ENCODE measurements at regions not wholly inside any gene's neighbourhood (a gene's known extent, or its start where the extent isn't known, plus 50 kb on each side); places are given as distances from the start of the nearest gene placed in this dataset.
A peak's percentile ranks its signal among the peaks of the same experiment; 100 is the strongest.
"Not testable (repeated sequence)": the region's sequence is repeated elsewhere in the genome, so short reads cannot be mapped to it uniquely, and the experiment has no call there.

DNA sequence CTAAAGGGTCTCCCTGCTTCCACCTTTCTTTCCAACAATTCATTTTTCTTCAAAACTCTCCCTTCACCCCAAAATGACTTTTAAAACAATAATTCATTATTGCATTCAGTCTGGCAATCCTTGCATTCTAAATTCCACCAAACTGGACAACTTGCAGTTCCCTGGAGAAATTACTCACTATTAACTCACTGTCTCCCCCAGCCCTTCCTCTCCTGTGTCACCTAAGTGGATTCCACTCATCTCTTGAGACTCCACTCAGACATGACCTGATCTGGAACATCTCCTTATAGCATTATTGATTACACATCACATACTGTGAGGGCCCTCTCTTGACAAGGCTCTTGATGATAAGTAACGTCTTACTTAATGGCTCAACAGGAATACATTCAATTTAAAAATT lies 257.1 kb downstream of the BRINP2 start:
- no peak for DNase-seq
- in situ Hi-C loops (cut with HindIII; ENCODE audit: low pct_ligation_motif_present, low pct_unique_long_range_greater_than_20kb, low sequenced_read_pairs): no loop called here

GRCh38 chr1:177426497-177426896 lies 255.7 kb downstream of the BRINP2 start:
- DNase-seq: no peak
- in situ Hi-C loops (cut with HindIII; ENCODE audit: low pct_ligation_motif_present, low pct_unique_long_range_greater_than_20kb, low sequenced_read_pairs): no loop called here

DNA sequence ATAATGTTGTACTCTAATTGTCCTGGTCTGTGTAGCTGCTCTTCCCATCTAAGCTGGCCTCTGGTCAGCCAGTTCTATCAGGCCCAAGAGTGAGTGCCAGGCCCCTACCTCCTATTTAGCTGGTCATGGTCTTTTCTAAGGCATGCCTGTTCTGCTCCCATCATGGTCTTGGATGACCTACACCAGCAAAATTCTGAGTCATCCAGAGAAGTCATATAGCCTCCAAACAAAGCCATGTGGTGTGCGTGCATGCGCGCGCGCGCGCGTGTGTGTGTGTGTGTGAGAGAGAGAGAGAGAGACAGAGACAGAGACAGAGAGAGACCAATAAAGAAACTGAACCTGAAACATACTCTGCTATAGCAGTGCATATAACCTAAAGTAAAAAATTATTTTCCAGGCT lies 254.4 kb downstream of the BRINP2 start:
- in situ Hi-C loops (cut with HindIII; ENCODE audit: low pct_ligation_motif_present, low pct_unique_long_range_greater_than_20kb, low sequenced_read_pairs): no loop called here
- DNase-seq: no peak

GRCh38 chr1:177424744-177425143 lies 254.0 kb downstream of the BRINP2 start:
- in situ Hi-C loops (cut with HindIII; ENCODE audit: low pct_ligation_motif_present, low pct_unique_long_range_greater_than_20kb, low sequenced_read_pairs): no loop called here
- no peak for DNase-seq

DNA sequence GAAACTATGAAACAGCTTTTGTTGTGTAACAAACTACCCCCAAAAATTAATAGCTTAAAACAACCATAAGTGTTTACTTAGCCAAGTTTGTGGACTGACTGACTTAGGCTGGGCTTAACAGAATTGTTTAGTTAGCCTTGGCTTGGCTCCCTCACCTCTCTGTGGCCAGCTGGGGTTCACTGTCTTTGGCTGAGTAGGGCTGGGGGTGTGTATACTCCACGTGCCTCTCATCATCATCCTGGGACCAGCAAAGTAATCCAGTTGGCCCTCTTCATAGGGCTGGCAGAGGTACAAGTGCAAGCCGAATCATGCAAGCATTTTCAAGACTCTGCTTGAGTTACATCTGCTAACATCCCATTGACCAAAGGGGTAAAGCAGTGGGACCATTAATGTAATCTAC lies 252.3 kb downstream of the BRINP2 start:
- no peak for DNase-seq
- in situ Hi-C loops (cut with HindIII; ENCODE audit: low pct_ligation_motif_present, low pct_unique_long_range_greater_than_20kb, low sequenced_read_pairs): no loop called here

- DNase-seq: no peak
- in situ Hi-C loops (cut with HindIII; ENCODE audit: low pct_ligation_motif_present, low pct_unique_long_range_greater_than_20kb, low sequenced_read_pairs): no loop called here
Measured at GRCh38 chr1:177413982-177414596, 243.3 kb downstream of the BRINP2 start.

GRCh38 chr1:177411381-177411780 lies 240.6 kb downstream of the BRINP2 start:
- in situ Hi-C loops (cut with HindIII; ENCODE audit: low pct_ligation_motif_present, low pct_unique_long_range_greater_than_20kb, low sequenced_read_pairs): no loop called here
- no peak for DNase-seq

- DNase-seq: no peak
- in situ Hi-C loops (cut with HindIII; ENCODE audit: low pct_ligation_motif_present, low pct_unique_long_range_greater_than_20kb, low sequenced_read_pairs): no loop called here
Measured at GRCh38 chr1:177410179-177410766, 239.5 kb downstream of the BRINP2 start.

DNA sequence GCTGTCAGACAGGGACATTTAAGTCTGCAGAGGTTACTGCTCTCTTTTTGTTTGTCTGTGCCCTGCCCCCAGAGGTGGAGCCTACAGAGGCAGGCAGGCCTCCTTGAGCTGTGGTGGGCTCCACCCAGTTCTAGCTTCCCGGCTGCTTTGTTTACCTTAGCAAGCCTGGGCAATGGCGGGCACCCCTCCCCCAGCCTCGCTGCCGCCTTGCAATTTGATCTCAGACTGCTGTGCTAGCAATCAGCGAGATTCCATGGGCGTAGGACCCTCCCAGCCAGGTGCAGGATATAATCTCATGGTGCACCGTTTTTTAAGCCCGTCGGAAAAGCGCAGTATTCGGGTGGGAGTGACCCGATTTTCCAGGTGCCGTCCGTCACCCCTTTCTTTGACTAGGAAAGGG lies 235.6 kb downstream of the BRINP2 start:
- in situ Hi-C loops (cut with HindIII; ENCODE audit: low pct_ligation_motif_present, low pct_unique_long_range_greater_than_20kb, low sequenced_read_pairs); DNase-seq: not testable (repeated sequence)

DNA sequence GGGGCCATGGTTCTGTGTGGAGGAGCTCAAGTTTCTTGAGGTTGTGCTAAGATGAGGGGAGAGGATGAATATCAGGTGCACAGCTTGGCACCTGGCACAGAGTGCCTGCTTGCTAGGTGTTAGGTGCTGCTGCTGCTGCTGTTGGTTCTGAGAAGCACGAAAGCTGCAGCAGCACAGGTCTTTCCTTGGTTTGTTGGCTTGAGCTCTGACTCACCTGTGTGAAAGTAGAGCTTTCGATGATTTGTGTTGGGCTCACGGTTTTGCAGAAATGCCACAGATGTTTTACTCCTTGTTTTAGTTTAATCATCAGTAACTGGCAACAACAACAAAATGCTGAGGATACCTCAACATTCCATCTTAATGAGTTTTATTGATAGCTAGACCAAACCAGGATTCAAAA lies 221.6 kb downstream of the BRINP2 start:
- in situ Hi-C loops (cut with HindIII; ENCODE audit: low pct_ligation_motif_present, low pct_unique_long_range_greater_than_20kb, low sequenced_read_pairs): no loop called here

DNA sequence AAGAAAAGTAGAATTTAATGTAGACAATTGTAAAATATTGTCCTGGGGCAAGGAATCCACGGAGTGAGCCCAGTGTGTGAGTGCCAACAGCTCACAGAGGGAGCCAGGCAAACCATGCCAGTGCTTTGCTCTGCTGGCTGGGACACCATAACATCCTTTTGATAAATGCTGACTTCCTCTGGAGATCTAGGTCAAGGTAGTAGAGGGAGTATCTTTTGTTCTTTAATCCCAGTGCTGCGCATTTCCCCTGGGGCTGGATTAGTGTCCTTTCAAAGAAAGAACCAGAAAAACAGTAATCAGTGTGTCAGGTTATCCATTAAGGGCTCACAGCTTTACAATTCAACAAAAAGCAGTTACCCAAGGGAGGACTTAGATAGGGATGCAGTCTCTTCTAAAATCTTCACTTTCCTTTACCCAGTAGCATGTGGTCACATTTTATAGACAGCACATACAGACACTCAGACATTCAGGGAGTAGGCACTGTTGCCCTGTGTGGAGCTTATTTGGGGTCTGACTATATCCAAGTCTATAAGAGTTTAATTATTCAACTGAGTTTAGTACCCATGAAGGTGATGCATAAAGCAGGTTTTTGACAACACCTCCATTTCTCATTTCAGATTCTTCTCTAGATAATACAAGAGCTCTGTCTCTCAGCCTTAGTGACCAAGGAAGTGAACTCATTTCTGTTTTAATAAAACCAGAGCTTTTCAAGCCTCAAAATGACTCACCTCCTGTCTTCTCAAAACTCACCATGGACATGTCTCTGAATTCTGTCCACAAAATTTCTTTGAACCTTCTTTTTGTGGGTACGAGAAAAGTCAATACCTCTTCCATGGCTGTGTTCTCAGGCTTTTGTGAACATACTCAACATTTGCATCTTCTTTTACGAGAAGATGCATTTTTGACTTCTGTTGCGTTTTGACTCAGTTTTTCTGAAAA lies 215.3 kb downstream of the BRINP2 start:
- DNase-seq: no peak
- in situ Hi-C loops (cut with HindIII; ENCODE audit: low pct_ligation_motif_present, low pct_unique_long_range_greater_than_20kb, low sequenced_read_pairs): no loop called here

More for the DNA sequence above, 221.6 kb downstream of the BRINP2 start:
- no peak for DNase-seq

DNA sequence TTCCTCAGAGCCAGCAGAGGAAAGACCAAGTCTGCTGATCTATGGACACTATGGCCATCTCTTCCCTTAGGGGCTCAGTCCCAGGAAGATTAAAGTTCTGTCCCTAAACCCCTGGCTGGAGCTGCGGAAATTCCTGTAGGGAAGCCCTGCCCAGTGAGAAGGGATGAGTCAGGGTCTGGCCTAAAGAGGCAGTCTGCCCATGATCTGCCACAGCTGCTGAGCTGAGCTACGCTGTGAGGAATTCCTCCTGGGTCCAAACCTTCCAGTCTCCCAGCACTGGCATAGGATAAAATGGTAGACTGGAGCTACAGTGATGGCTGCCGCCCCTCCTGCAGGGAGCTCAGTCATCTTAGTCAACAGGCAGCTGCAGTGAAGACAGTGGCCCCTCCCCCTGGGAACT lies 213.7 kb downstream of the BRINP2 start:
- DNase-seq: no peak
- in situ Hi-C loops (cut with HindIII; ENCODE audit: low pct_ligation_motif_present, low pct_unique_long_range_greater_than_20kb, low sequenced_read_pairs): no loop called here

- in situ Hi-C loops (cut with HindIII; ENCODE audit: low pct_ligation_motif_present, low pct_unique_long_range_greater_than_20kb, low sequenced_read_pairs): no loop called here
- no peak for DNase-seq
Measured at GRCh38 chr1:177383715-177384114, 213.0 kb downstream of the BRINP2 start.

DNA sequence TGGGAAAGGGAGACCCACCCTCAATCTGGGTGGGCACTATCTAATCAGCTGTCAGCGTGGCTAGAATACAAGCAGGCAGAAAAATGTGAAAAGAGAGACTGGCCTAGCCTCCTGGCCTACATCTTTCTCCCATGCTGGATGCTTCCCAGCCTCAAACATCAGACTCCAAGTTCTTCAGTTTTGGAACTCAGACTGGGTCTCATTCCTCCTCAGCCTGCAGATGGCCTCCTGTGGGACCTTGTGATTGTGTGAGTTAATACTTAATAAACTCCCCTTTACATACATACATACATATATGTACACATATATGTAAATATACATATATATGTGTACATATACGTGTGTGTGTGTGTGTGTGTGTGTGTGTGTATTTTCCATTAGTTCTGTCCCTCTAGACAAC lies 207.1 kb downstream of the BRINP2 start:
- in situ Hi-C loops (cut with HindIII; ENCODE audit: low pct_ligation_motif_present, low pct_unique_long_range_greater_than_20kb, low sequenced_read_pairs): no loop called here
- no peak for DNase-seq

GRCh38 chr1:177368255-177368654 lies 197.5 kb downstream of the BRINP2 start:
- in situ Hi-C loops (cut with HindIII; ENCODE audit: low pct_ligation_motif_present, low pct_unique_long_range_greater_than_20kb, low sequenced_read_pairs): no loop called here
- DNase-seq: no peak

- no peak for DNase-seq
- in situ Hi-C loops (cut with HindIII; ENCODE audit: low pct_ligation_motif_present, low pct_unique_long_range_greater_than_20kb, low sequenced_read_pairs): no loop called here
Measured at GRCh38 chr1:177366091-177366490, 195.3 kb downstream of the BRINP2 start.

- in situ Hi-C loops (cut with HindIII; ENCODE audit: low pct_ligation_motif_present, low pct_unique_long_range_greater_than_20kb, low sequenced_read_pairs): no loop called here
- DNase-seq: no peak
Measured at GRCh38 chr1:177360791-177361190, 190.0 kb downstream of the BRINP2 start.

GRCh38 chr1:177356674-177357435 lies 186.1 kb downstream of the BRINP2 start:
- DNase-seq: no peak
- in situ Hi-C loops (cut with HindIII; ENCODE audit: low pct_ligation_motif_present, low pct_unique_long_range_greater_than_20kb, low sequenced_read_pairs): no loop called here

DNA sequence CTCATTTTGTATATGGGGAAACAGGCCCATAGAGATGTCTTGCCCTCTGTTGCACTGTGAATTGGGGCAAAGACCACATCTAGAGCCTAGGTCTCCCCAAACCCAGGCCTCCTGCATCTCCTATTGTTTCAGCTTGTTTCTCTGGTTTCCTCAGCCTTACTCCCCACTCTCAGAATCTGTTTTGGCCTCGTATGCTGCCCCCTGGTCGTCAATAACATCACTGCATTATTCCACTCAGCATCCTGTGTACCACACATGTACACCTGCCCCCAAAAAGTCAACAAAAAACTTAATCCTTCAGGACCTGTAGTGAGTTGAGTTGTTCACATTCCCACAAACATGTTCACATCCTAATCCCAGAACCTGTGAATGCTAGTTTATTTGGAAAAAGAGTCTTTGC lies 184.8 kb downstream of the BRINP2 start:
- DNase-seq: peak; percentile 30
- in situ Hi-C loops (cut with HindIII; ENCODE audit: low pct_ligation_motif_present, low pct_unique_long_range_greater_than_20kb, low sequenced_read_pairs): no loop called here

All from ACHN (cell line).